Neutrophil (primary cell): ENCODE measurements at regions not wholly inside any gene's neighbourhood (a gene's known extent, or its start where the extent isn't known, plus 50 kb on each side); places are given as distances from the start of the nearest gene placed in this dataset.

Experiments
- H3K27ac ChIP-seq: fragments of 200-600 bp; sonication (generic); 2 replicates; pipeline ENCODE4 v1.5.1; 2016; ENCODE audit warnings: mild to moderate bottlenecking, moderate library complexity
- H3K27me3 ChIP-seq: fragments of 200-600 bp; sonication (generic); 2 replicates; pipeline ENCODE4 v1.6.0; 2016; ENCODE audit warnings: mild to moderate bottlenecking
- H3K36me3 ChIP-seq: fragments of 200-600 bp; sonication (generic); 2 replicates; pipeline ENCODE4 v1.5.1; 2017
- H3K4me1 ChIP-seq, 2 experiments: fragments of 200-600 bp in 1 of 2; sonication (generic) in 1 of 2; 1 replicate in 1 of 2; 2 replicates in 1 of 2; pipeline versions ENCODE4 v1.5.1 to v1.6.1; 2013 to 2016; ENCODE audit warnings: low read depth in 1 of 2, low read length in 1 of 2, mild to moderate bottlenecking in 1 of 2, moderate library complexity in 1 of 2; ENCODE audit not compliant: control insufficient read depth in 1 of 2, insufficient read depth in 1 of 2
- H3K4me3 ChIP-seq, 2 experiments: fragments of 200-600 bp in 1 of 2; sonication (generic) in 1 of 2; 1 replicate in 1 of 2; 2 replicates in 1 of 2; pipeline ENCODE4 v1.5.1; 2013 to 2016; ENCODE audit warnings: low read depth in 1 of 2, low read length in 1 of 2, mild to moderate bottlenecking in 1 of 2, moderate library complexity in 1 of 2
- H3K9me3 ChIP-seq: fragments of 200-600 bp; sonication (generic); 2 replicates; pipeline ENCODE4 v1.5.1; 2016
- CTCF ChIP-seq: fragments of 200-600 bp; sonication (generic); IDR thresholded peaks from 2 replicates; pipeline ENCODE4 v1.5.1; 2016; ENCODE audit warnings: antibody characterized with exemption

GRCh38 chr6:104599821-104600638 lies 259.7 kb downstream of the HACE1 start:
- Histone ChIP-seq H3K4me3 (no peak overlapping the region), H3K4me1 (no peaks in the 10 kb centered on the region), H3K9me3 (no peaks in the 10 kb centered on the region), H3K27ac (no peak overlapping the region), H3K36me3 (no peaks in the 10 kb centered on the region), H3K27me3 (no peaks in the 10 kb centered on the region)
- no peak for TF ChIP-seq CTCF

GRCh38 chr6:104597541-104598050 lies 262.1 kb downstream of the HACE1 start:
- no peak overlapping the region for H3K4me3 ChIP-seq

GRCh38 chr6:104596091-104596490 lies 263.6 kb downstream of the HACE1 start:
- no peak for TF ChIP-seq CTCF

More at GRCh38 chr6:104597541-104598050, 262.1 kb downstream of the HACE1 start:
- Histone ChIP-seq H3K4me1 (no peaks in the 10 kb centered on the region), H3K27ac (no peak overlapping the region), H3K9me3 (no peaks in the 10 kb centered on the region), H3K27me3 (no peaks in the 10 kb centered on the region), H3K36me3 (no peaks in the 10 kb centered on the region)
- no peak for TF ChIP-seq CTCF

GRCh38 chr6:104595311-104595820 lies 264.4 kb downstream of the HACE1 start:
- H3K9me3 ChIP-seq = no peaks in the 10 kb centered on the region
- no peak for TF ChIP-seq CTCF

More at GRCh38 chr6:104596091-104596490, 263.6 kb downstream of the HACE1 start:
- no peaks in the 10 kb centered on the region for H3K4me1 ChIP-seq
- no peak overlapping the region for H3K4me3 ChIP-seq
- no peaks in the 10 kb centered on the region for H3K27me3 ChIP-seq
- no peaks in the 10 kb centered on the region for H3K9me3 ChIP-seq
- no peaks in the 10 kb centered on the region for H3K36me3 ChIP-seq
- H3K27ac ChIP-seq = no peak overlapping the region

GRCh38 chr6:104591573-104592334 lies 268.0 kb downstream of the HACE1 start:
- Histone ChIP-seq H3K4me1 (no peaks in the 10 kb centered on the region), H3K27ac (no peak overlapping the region), H3K27me3 (no peaks in the 10 kb centered on the region), H3K36me3 (no peaks in the 10 kb centered on the region), H3K9me3 (no peaks in the 10 kb centered on the region), H3K4me3 (no peak overlapping the region)
- TF ChIP-seq CTCF = no peak

More at GRCh38 chr6:104595311-104595820, 264.4 kb downstream of the HACE1 start:
- no peaks in the 10 kb centered on the region for H3K36me3 ChIP-seq
- H3K27me3 ChIP-seq = no peaks in the 10 kb centered on the region
- H3K4me1 ChIP-seq = no peaks in the 10 kb centered on the region
- no peak overlapping the region for H3K4me3 ChIP-seq
- no peak overlapping the region for H3K27ac ChIP-seq
